Mononuclear cell (primary cell): ENCODE measurements at regions not wholly inside any gene's neighbourhood (a gene's known extent, or its start where the extent isn't known, plus 50 kb on each side); places are given as distances from the start of the nearest gene placed in this dataset.

Source experiments
- H3K27me3 ChIP-seq: 2 replicates; pipeline ENCODE4 v1.6.0; 2011; ENCODE audit warnings: low read length, control low read depth; ENCODE audit not compliant: insufficient read depth
- H3K4me1 ChIP-seq: 2 replicates; pipeline ENCODE4 v1.5.1; 2011; ENCODE audit warnings: mild to moderate bottlenecking, low read length, control low read depth; ENCODE audit not compliant: insufficient read depth
- H3K4me3 ChIP-seq: 2 replicates; pipeline ENCODE4 v1.5.1; 2011; ENCODE audit warnings: mild to moderate bottlenecking, low read length, moderate library complexity
- H3K9me3 ChIP-seq: 2 replicates; pipeline ENCODE4 v1.5.1; 2011; ENCODE audit warnings: low read depth, mild to moderate bottlenecking, control low read depth, low read length

- no peak overlapping the region for H3K4me3 ChIP-seq
- no peaks in the 10 kb centered on the region for H3K27me3 ChIP-seq
- H3K4me1 ChIP-seq = no peaks in the 10 kb centered on the region
- H3K9me3 ChIP-seq = no peaks in the 10 kb centered on the region
These were observed 213.9 kb upstream of the JARID2 start for GRCh38 chr6:15032015-15032414.

GRCh38 chr6:15033850-15034203 lies 212.0 kb upstream of the JARID2 start:
- H3K9me3 ChIP-seq = no peaks in the 10 kb centered on the region
- H3K4me1 ChIP-seq = no peaks in the 10 kb centered on the region
- no peaks in the 10 kb centered on the region for H3K27me3 ChIP-seq
- H3K4me3 ChIP-seq = no peak overlapping the region

DNA sequence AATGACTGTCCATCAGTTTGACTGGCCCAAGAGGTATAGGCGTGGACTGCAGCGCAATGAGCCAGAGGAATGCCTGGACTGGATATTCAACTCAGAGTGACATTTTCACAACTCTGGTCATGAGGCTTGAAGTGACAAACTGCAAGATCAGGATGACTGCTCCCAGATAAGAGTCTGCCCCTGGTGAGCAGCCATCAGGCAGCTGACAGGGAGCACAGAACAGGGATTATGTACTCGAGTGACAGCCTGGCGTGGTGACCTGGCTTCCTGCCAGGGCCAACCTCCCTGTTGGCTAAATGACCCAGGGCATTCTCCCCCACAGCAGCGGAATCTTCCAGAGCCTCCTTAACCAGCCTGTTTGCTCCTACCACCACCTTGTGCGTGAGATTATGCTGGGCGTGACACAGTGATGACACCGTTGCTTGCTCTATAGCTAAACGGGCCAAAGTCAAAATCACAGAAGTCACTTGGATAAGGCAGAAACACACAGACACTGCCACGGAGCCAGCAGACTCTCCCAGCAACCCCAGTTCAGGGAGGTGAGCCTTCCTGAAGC lies 209.1 kb upstream of the JARID2 start:
- Histone ChIP-seq H3K9me3 (no peaks in the 10 kb centered on the region), H3K27me3 (no peaks in the 10 kb centered on the region), H3K4me1 (peaks cover 7% of the 10 kb centered on the region), H3K4me3 (no peak overlapping the region)

- H3K9me3 ChIP-seq = no peaks in the 10 kb centered on the region
- H3K4me3 ChIP-seq = no peak overlapping the region
- H3K4me1 ChIP-seq = peaks cover 7% of the 10 kb centered on the region
- H3K27me3 ChIP-seq = no peaks in the 10 kb centered on the region
These were observed 208.6 kb upstream of the JARID2 start for GRCh38 chr6:15037253-15037652.

GRCh38 chr6:15038013-15038791 lies 207.7 kb upstream of the JARID2 start:
- H3K4me3 ChIP-seq = no peak overlapping the region
- H3K9me3 ChIP-seq = no peaks in the 10 kb centered on the region

GRCh38 chr6:15039136-15039535 lies 206.7 kb upstream of the JARID2 start:
- Histone ChIP-seq H3K4me3 (no peak overlapping the region), H3K27me3 (no peaks in the 10 kb centered on the region), H3K4me1 (peaks cover 7% of the 10 kb centered on the region), H3K9me3 (no peaks in the 10 kb centered on the region)

More at GRCh38 chr6:15038013-15038791, 207.7 kb upstream of the JARID2 start:
- Histone ChIP-seq H3K27me3 (no peaks in the 10 kb centered on the region), H3K4me1 (peaks cover 7% of the 10 kb centered on the region)

- H3K9me3 ChIP-seq = no peaks in the 10 kb centered on the region
- no peak overlapping the region for H3K4me3 ChIP-seq
- H3K27me3 ChIP-seq = no peaks in the 10 kb centered on the region
- H3K4me1 ChIP-seq = peaks cover 7% of the 10 kb centered on the region
These were observed 202.9 kb upstream of the JARID2 start for GRCh38 chr6:15042938-15043337.

- Histone ChIP-seq H3K9me3 (no peaks in the 10 kb centered on the region), H3K27me3 (no peaks in the 10 kb centered on the region), H3K4me3 (no peak overlapping the region), H3K4me1 (peaks cover 2% of the 10 kb centered on the region)
These were observed 201.6 kb upstream of the JARID2 start for GRCh38 chr6:15044146-15044882.

DNA sequence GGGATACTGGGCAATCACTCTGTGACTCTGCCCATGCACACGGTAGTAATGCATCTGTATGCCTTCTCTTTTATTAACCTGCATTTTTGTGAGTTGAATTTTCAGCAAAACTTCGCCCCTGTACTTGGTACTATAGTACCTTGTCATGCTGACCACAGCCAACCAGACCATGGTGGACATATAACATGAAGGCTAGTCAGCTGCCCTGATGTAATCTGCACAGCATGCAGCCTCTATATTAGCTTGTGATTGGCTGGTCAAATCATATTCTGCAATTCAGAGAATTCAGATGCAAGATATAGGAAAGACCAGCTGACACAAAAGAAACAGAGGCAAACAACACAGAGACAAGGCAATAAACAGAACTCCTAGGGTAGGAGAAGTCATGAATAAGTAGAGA lies 200.9 kb upstream of the JARID2 start:
- H3K4me3 ChIP-seq = no peak overlapping the region
- H3K4me1 ChIP-seq = no peaks in the 10 kb centered on the region
- H3K27me3 ChIP-seq = no peaks in the 10 kb centered on the region
- H3K9me3 ChIP-seq = no peaks in the 10 kb centered on the region

DNA sequence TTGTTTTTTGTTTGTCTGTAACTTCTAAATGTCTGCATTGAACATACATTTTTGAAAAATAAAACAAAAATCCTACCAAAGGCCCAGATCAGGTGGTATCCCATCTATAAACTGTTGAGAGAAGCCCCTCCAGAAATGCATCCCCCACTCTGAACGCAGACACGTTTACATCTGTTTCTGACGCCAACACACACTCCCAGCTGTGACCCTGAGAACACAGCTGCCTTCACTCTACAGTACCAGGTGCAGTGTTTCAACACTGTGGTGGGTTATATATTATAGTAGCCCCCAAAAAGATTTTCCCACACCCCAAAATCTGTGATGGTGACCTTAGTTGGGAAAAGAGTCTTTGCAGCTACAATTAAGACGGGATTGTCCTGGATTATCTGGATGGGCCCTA lies 199.1 kb upstream of the JARID2 start:
- H3K4me3 ChIP-seq = no peak overlapping the region
- H3K27me3 ChIP-seq = no peaks in the 10 kb centered on the region
- no peaks in the 10 kb centered on the region for H3K9me3 ChIP-seq
- H3K4me1 ChIP-seq = no peaks in the 10 kb centered on the region

GRCh38 chr6:15048367-15048766 lies 197.5 kb upstream of the JARID2 start:
- Histone ChIP-seq H3K9me3 (no peaks in the 10 kb centered on the region), H3K27me3 (no peaks in the 10 kb centered on the region), H3K4me3 (no peak overlapping the region), H3K4me1 (no peaks in the 10 kb centered on the region)

- Histone ChIP-seq H3K4me3 (no peak overlapping the region), H3K27me3 (no peaks in the 10 kb centered on the region), H3K4me1 (peaks cover 28% of the 10 kb centered on the region), H3K9me3 (no peaks in the 10 kb centered on the region)
These were observed 187.4 kb upstream of the JARID2 start for GRCh38 chr6:15058200-15059061.

DNA sequence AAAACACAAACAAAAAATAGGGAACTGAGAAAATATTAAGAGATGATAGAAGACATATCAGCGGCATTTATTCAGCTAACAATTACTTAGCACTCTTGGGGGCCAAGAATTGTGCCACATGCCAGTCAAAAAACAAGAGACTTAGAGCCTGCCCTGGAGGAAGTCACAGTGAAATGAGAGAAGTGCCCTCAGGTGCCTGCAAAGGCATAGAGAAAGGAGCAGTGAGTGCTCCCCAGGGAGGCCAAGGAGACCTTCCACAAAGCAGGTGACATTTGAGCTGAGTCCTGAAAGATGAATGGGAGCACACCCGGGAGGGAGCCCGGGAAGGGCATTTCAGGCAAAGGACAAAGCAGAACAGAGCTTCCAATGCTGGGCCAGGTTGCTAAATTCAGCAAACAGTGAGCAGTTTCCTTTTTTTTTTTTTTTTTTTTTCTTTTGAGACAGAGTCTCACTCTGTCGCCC lies 184.7 kb upstream of the JARID2 start:
- H3K4me3 ChIP-seq = no peak overlapping the region
- H3K4me1 ChIP-seq = peaks cover 52% of the 10 kb centered on the region
- no peaks in the 10 kb centered on the region for H3K9me3 ChIP-seq
- H3K27me3 ChIP-seq = no peaks in the 10 kb centered on the region

DNA sequence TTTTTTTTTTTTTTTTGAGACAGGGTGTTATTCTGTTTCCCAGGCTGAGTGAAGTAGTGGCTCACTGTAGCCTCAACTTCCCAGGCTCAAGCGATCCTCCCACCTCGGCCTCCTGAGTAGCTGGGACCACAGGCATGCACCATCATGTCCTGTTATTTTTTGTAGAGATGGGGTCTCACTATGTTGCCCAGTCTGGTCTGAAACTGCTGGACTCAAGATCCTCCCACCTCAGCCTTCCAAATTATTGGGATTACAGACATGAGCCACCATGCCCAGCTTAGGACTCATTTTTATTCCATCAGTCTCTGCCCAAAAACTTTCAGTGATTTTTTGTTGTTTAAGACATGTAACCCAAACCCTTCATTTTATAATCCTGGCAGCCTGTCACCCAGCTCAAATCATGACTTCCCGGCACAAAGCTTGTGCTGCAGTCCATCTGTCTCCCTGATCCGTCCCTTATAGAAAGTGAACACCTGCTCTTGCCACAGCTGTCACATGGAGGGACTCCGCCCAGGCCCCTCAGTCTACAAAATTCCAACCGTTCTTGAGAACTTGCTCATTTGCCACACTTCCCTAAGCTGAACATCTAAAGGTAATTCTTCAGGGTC lies 183.9 kb upstream of the JARID2 start:
- H3K9me3 ChIP-seq = no peaks in the 10 kb centered on the region
- H3K4me3 ChIP-seq = no peak overlapping the region
- peaks cover 56% of the 10 kb centered on the region for H3K4me1 ChIP-seq
- H3K27me3 ChIP-seq = no peaks in the 10 kb centered on the region
